SU-DHL-6 (cell line): ENCODE measurements at regions not wholly inside any gene's neighbourhood (a gene's known extent, or its start where the extent isn't known, plus 50 kb on each side); places are given as distances from the start of the nearest gene placed in this dataset.

Experiments used
- H2AFZ ChIP-seq: fragments of 200-600 bp; sonication (generic); 2 replicates; pipeline ENCODE4 v1.6.1; 2014; ENCODE audit warnings: low read depth, mild to moderate bottlenecking, moderate library complexity, mixed read lengths, antibody characterized with exemption, low read length; ENCODE audit not compliant: severe bottlenecking
- H3F3A ChIP-seq: fragments of 200-600 bp; shearing (Covaris generic); 2 replicates; pipeline ENCODE4 v1.6.0; 2016; ENCODE audit warnings: antibody characterized with exemption, mild to moderate bottlenecking; ENCODE audit not compliant: insufficient read depth
- H3K27ac ChIP-seq: fragments of 200-600 bp; sonication (generic); 2 replicates; pipeline ENCODE4 v1.5.1; 2016; ENCODE audit warnings: low read depth, mild to moderate bottlenecking, low read length, moderate library complexity, mixed read lengths
- H3K27me3 ChIP-seq: fragments of 200-600 bp; sonication (generic), shearing (Covaris generic); 2 replicates; pipeline ENCODE4 v1.6.0; 2014; ENCODE audit warnings: mild to moderate bottlenecking, low read length
- H3K36me3 ChIP-seq: fragments of 200-600 bp; sonication (generic); 2 replicates; pipeline ENCODE4 v1.6.1; 2014; ENCODE audit warnings: mild to moderate bottlenecking, low read length, mixed read lengths
- H3K4me2 ChIP-seq: fragments of 300-600, 200-600 bp; shearing (Covaris generic), sonication (generic); 2 replicates; pipeline ENCODE4 v1.6.0; 2014; ENCODE audit warnings: low read length, low read depth, mild to moderate bottlenecking; ENCODE audit not compliant: poor library complexity, severe bottlenecking
- H3K4me3 ChIP-seq: fragments of 200-600 bp; sonication (generic); 2 replicates; pipeline ENCODE4 v1.5.1; 2014; ENCODE audit warnings: antibody characterized with exemption, low read length, mild to moderate bottlenecking, mixed read lengths; ENCODE audit not compliant: insufficient read depth, poor library complexity, severe bottlenecking
- H3K79me2 ChIP-seq: fragments of 200-600 bp; sonication (generic); 2 replicates; pipeline ENCODE4 v1.6.1; 2014; ENCODE audit warnings: mild to moderate bottlenecking, low read length, moderate library complexity; ENCODE audit not compliant: insufficient read depth
- H3K9ac ChIP-seq: fragments of 200-600 bp; sonication (generic); 2 replicates; pipeline ENCODE4 v1.7.0; 2014; ENCODE audit warnings: mild to moderate bottlenecking, low read length
- H3K9me2 ChIP-seq: fragments of 200-600 bp; sonication (generic); replicated peaks from 2 replicates; pipeline ENCODE4 v1.6.1; 2014; ENCODE audit warnings: low read length; ENCODE audit not compliant: insufficient read depth
- H3K9me3 ChIP-seq: fragments of 200-600 bp; sonication (generic); 2 replicates; pipeline ENCODE4 v1.6.1; 2014; ENCODE audit warnings: low read length, mixed read lengths; ENCODE audit not compliant: insufficient read depth
- H4K20me1 ChIP-seq: fragments of 200-600 bp; sonication (generic); 2 replicates; pipeline ENCODE4 v1.6.1; 2014; ENCODE audit warnings: low read depth, mild to moderate bottlenecking, antibody characterized with exemption, low read length, moderate library complexity, mixed read lengths
- CTCF ChIP-seq: fragments of 200-600 bp; sonication (generic); IDR thresholded peaks from one replicate; pipeline ENCODE4 v1.5.1; 2017; ENCODE audit warnings: antibody characterized with exemption, mild to moderate bottlenecking, low read length, moderate library complexity; ENCODE audit not compliant: insufficient read depth, poor library complexity, severe bottlenecking
- EZH2phosphoT487 ChIP-seq: fragments of 200-600 bp; sonication (generic), shearing (Covaris generic); conservative IDR thresholded peaks from 2 replicates; pipeline ENCODE4 v1.6.1; 2018; ENCODE audit warnings: mild to moderate bottlenecking, antibody characterized with exemption, low read length, moderate library complexity, mixed read lengths

GRCh38 chr5:68562308-68562707 is 346.8 kb downstream of the PIK3R1 start:
- no peak overlapping the region for H3K27ac ChIP-seq
- no peaks in the 10 kb centered on the region for H3K79me2 ChIP-seq
- TF ChIP-seq EZH2phosphoT487 (no peak), CTCF (no peak)
- no peaks in the 10 kb centered on the region for H3K27me3 ChIP-seq
- H2AFZ ChIP-seq, result no peak overlapping the region
- H3K9me2 ChIP-seq, result no peaks in the 10 kb centered on the region
- H3K36me3 ChIP-seq, result no peaks in the 10 kb centered on the region
- no peaks in the 10 kb centered on the region for H4K20me1 ChIP-seq
- no peak overlapping the region for H3K4me3 ChIP-seq
- no peak overlapping the region for H3K9ac ChIP-seq
- H3F3A ChIP-seq, result no peaks in the 10 kb centered on the region
- 0 out of 2 replicates have a peak, but pooled peaks cover 6% of the 10 kb centered on the region for H3K9me3 ChIP-seq
- H3K4me2 ChIP-seq, result no peak overlapping the region

GRCh38 chr5:68565427-68565826 is 349.9 kb downstream of the PIK3R1 start:
- H3K27ac ChIP-seq, result no peak overlapping the region
- H3K4me3 ChIP-seq, result no peak overlapping the region
- no peaks in the 10 kb centered on the region for H3K9me2 ChIP-seq
- TF ChIP-seq CTCF, result no peak
- no peak for TF ChIP-seq EZH2phosphoT487
- no peak overlapping the region for H3K9ac ChIP-seq
- no peak overlapping the region for H2AFZ ChIP-seq
- H3K79me2 ChIP-seq, result no peaks in the 10 kb centered on the region
- no peaks in the 10 kb centered on the region for H3K27me3 ChIP-seq
- no peak overlapping the region for H3K4me2 ChIP-seq
- H3K9me3 ChIP-seq, result no peaks in the 10 kb centered on the region
- H3F3A ChIP-seq, result no peaks in the 10 kb centered on the region
- H4K20me1 ChIP-seq, result no peaks in the 10 kb centered on the region
- H3K36me3 ChIP-seq, result no peaks in the 10 kb centered on the region

GRCh38 chr5:68576805-68577204 is 361.2 kb downstream of the PIK3R1 start:
- no peaks in the 10 kb centered on the region for H3K27me3 ChIP-seq
- no peaks in the 10 kb centered on the region for H3K79me2 ChIP-seq
- H3K4me3 ChIP-seq, result no peak overlapping the region
- H3K9ac ChIP-seq, result no peak overlapping the region
- no peaks in the 10 kb centered on the region for H4K20me1 ChIP-seq
- H3K36me3 ChIP-seq, result no peaks in the 10 kb centered on the region
- H3K27ac ChIP-seq, result no peak overlapping the region
- H3F3A ChIP-seq, result no peaks in the 10 kb centered on the region
- no peaks in the 10 kb centered on the region for H3K9me2 ChIP-seq
- H3K4me2 ChIP-seq, result no peak overlapping the region
- H3K9me3 ChIP-seq, result no peaks in the 10 kb centered on the region
- H2AFZ ChIP-seq, result no peak overlapping the region
- TF ChIP-seq CTCF (no peak), EZH2phosphoT487 (no peak)

- Histone ChIP-seq H3K36me3 (no peaks in the 10 kb centered on the region), H3K4me3 (no peak overlapping the region), H3K9me3 (no peaks in the 10 kb centered on the region), H3K4me2 (no peak overlapping the region), H3K9ac (no peak overlapping the region), H3K27ac (no peak overlapping the region), H3K9me2 (no peaks in the 10 kb centered on the region), H2AFZ (no peak overlapping the region), H3F3A (no peaks in the 10 kb centered on the region), H4K20me1 (no peaks in the 10 kb centered on the region), H3K79me2 (no peaks in the 10 kb centered on the region), H3K27me3 (no peaks in the 10 kb centered on the region)
- no peak for TF ChIP-seq CTCF
- TF ChIP-seq EZH2phosphoT487, result no peak
Observed at GRCh38 chr5:68582284-68582683, 366.7 kb downstream of the PIK3R1 start.
